ENCODE measurements at regions not wholly inside any gene's neighbourhood (a gene's known extent, or its start where the extent isn't known, plus 50 kb on each side); places are given as distances from the start of the nearest gene placed in this dataset.

GRCh38 chr16:73131156-73131862 lies 83.4 kb upstream of the ZFHX3 start (continued):
- TF ChIP-seq SUPT20H (IDR thresholded peaks at IDR 0.05; ENCODE audit: borderline replicate concordance, control insufficient read depth, low read depth, low read length): no peak
- no peak for TF ChIP-seq CEBPB (IDR thresholded peaks at IDR 0.05; ENCODE audit: borderline replicate concordance in 1 of 2, low read depth in 2 of 2, low read length in 2 of 2)
- no peak for TF ChIP-seq EGR1 (IDR thresholded peaks at IDR 0.05; ENCODE audit: borderline replicate concordance in 1 of 2, low read depth in 2 of 2, low read length in 2 of 2)
- TF ChIP-seq CBFB (IDR thresholded peaks at IDR 0.05; ENCODE audit: low read depth): no peak
- TF ChIP-seq PBX3 (IDR thresholded peaks at IDR 0.05; ENCODE audit: insufficient replicate concordance, low read depth, low read length): no peak
- TF ChIP-seq EP300 (IDR thresholded peaks at IDR 0.05; ENCODE audit: borderline replicate concordance in 1 of 2, control insufficient read depth in 1 of 2, low read depth in 2 of 2, low read length in 2 of 2): no peak
- TF ChIP-seq NR2C1 (IDR thresholded peaks at IDR 0.05): no peak

GRCh38 chr16:73129455-73129854 lies 81.5 kb upstream of the ZFHX3 start:
- no peak overlapping the region for H3K4me3 ChIP-seq
- H3K79me2 ChIP-seq (ENCODE audit: control insufficient read depth, insufficient read depth, low read length): no peaks in the 10 kb centered on the region
- H4K20me1 ChIP-seq (ENCODE audit: control insufficient read depth, insufficient read depth): no peaks in the 10 kb centered on the region
- no peaks in the 10 kb centered on the region; a peak in 2 of 4 replicates for H3K27me3 ChIP-seq (replicated peaks in 1 of 2; ENCODE audit: control insufficient read depth in 2 of 2, insufficient read depth in 2 of 2, low read length in 1 of 2)
- no peak overlapping the region for H3K27ac ChIP-seq (ENCODE audit: control insufficient read depth, insufficient read depth)
- DNase-seq (ENCODE audit: low read depth, low spot score): no peak
- no peaks in the 10 kb centered on the region for H3K9me3 ChIP-seq (replicated peaks; ENCODE audit: control insufficient read depth, insufficient read depth, low read length)
- no peak for FAIRE-seq
- intact Hi-C loops (cut with micrococcal nuclease; ENCODE audit: unreplicated experiment) (no loop called here), in situ Hi-C loops (cut with MboI) (no loop called here)
- no peaks in the 10 kb centered on the region for H3K36me3 ChIP-seq (ENCODE audit: control insufficient read depth in 2 of 2, insufficient read depth in 2 of 2, low read length in 1 of 2)
- ChIA-PET POLR2A (no interaction called here), SMC1A (ENCODE audit: uncharacterized antibody, unreplicated experiment) (no interaction called here), CTCF (no interaction called here), RAD21 (ENCODE audit: unreplicated experiment) (no interaction called here)
- BruUV-seq (replicated peaks): no TSS peak
- WGBS (ENCODE audit: insufficient coverage, insufficient replicate concordance, low lambda C conversion rate, missing lambda C conversion rate): 63% methylated on average over 13 of the region's 13 CpGs
- H3K9ac ChIP-seq (ENCODE audit: control insufficient read depth, insufficient read depth, low read length): no peak overlapping the region
- no peak for ATAC-seq
- H3K4me2 ChIP-seq (ENCODE audit: control insufficient read depth, insufficient read depth): no peak overlapping the region
- H3K4me1 ChIP-seq (ENCODE audit: control insufficient read depth, insufficient read depth, low read length): no peaks in the 10 kb centered on the region
- H2AFZ ChIP-seq (ENCODE audit: control insufficient read depth, low read depth, low read length): no peak overlapping the region
- TF ChIP-seq BMI1 (IDR thresholded peaks at IDR 0.05; ENCODE audit: borderline replicate concordance): no peak
- no peak for TF ChIP-seq RAD21 (IDR thresholded peaks at IDR 0.05; ENCODE audit: insufficient read depth, low read depth, low read length)
- TF ChIP-seq PBX3 (IDR thresholded peaks at IDR 0.05; ENCODE audit: insufficient replicate concordance, low read depth, low read length): peak; percentile 58
- no peak for TF ChIP-seq IKZF2 (IDR thresholded peaks at IDR 0.05)
- TF ChIP-seq ZBTB11 (CRISPR knock-in tag; IDR thresholded peaks at IDR 0.05): no peak
- TF ChIP-seq BCL3 (IDR thresholded peaks at IDR 0.05; ENCODE audit: borderline replicate concordance, insufficient read depth, low read depth, low read length, poor library complexity, severe bottlenecking): peak; percentile 95
